Choroid plexus epithelial cell (primary cell): ENCODE measurements at regions not wholly inside any gene's neighbourhood (a gene's known extent, or its start where the extent isn't known, plus 50 kb on each side); places are given as distances from the start of the nearest gene placed in this dataset.

Source experiments
- DNase-seq: peaks from one replicate; pipeline ENCODE4 v3.0.0-alpha.2; 2010; ENCODE audit warnings: low read depth
- H3K4me3 ChIP-seq: 2 replicates; pipeline ENCODE4 v1.5.1; 2011; ENCODE audit warnings: low read depth, mild to moderate bottlenecking, control low read depth, low read length, moderate library complexity
- TF ChIP-seq, protein P1 (sequence below): conservative IDR thresholded peaks from 2 replicates; pipeline ENCODE4 v1.5.1; 2011; ENCODE audit warnings: low read depth, mild to moderate bottlenecking, control low read depth, inconsistent platforms, low read length, moderate library complexity

DNA sequence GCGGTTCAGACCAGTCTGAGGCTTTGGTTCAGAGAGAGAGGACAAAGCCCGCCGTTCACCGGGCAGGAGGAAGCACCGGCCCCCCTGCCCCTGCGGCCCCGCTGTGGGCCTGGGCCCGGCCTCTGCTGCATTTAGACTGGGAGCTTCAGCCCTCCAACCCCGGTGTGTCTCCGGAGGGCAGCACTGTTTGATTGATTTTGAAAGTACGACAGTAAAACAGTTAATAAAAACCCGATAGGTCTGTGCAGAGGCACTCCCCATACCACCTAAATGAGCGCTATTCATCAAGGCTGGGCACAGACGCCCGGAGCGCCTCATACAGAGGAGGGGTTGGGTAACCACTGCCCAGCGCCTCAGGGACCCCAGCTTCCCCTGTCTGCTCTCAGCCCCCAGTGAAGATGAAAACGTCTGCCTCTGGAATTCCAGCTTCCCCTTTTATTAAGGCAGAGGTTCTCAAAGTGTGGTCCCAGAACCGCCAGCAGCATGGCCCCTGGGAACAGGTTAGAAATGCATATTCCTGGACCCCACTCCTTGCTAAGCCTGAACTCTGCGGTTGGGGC, 256.7 kb upstream of the TLE3 start:
- no peak overlapping the region for H3K4me3 ChIP-seq
- TF ChIP-seq, protein P1, sequence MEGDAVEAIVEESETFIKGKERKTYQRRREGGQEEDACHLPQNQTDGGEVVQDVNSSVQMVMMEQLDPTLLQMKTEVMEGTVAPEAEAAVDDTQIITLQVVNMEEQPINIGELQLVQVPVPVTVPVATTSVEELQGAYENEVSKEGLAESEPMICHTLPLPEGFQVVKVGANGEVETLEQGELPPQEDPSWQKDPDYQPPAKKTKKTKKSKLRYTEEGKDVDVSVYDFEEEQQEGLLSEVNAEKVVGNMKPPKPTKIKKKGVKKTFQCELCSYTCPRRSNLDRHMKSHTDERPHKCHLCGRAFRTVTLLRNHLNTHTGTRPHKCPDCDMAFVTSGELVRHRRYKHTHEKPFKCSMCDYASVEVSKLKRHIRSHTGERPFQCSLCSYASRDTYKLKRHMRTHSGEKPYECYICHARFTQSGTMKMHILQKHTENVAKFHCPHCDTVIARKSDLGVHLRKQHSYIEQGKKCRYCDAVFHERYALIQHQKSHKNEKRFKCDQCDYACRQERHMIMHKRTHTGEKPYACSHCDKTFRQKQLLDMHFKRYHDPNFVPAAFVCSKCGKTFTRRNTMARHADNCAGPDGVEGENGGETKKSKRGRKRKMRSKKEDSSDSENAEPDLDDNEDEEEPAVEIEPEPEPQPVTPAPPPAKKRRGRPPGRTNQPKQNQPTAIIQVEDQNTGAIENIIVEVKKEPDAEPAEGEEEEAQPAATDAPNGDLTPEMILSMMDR = no peak
- DNase-seq = no peak

DNA sequence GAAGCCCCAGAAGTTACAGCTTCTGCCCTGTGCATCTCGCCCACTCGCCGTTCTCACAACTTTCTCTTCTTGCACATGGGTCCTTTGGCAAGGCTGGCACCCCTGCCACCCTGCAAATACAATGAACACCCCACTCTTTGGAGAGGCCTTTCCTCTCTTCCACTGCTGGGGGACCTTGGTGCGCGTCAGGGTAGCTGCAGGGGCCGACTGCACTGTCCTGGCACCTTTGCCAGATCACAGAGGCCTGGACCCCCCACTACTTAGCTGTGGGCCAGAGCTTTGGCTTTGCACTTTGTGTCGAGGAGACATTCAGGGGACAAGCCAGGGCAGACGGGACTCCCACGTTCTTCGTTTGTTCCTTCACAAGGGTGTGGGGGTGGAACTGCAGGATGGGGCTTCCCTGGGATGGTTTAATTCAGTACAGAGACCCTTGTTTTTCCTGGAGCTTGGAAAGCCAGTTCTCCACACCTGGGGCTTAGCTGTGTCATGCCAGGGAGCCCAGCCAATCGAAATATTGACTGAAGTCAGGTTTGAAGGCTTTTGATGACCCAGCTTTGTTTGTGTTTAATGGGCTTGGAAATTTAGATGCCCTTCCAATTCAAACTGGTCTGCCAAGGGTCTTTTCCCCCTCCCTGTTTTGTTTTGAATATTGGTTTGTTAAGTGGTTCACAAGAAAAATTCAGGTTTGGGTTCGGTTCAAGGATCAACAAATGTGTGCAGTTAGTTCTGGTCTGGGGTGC, 256.1 kb upstream of the TLE3 start:
- DNase-seq = no peak
- TF ChIP-seq, protein P1 = no peak
- no peak overlapping the region for H3K4me3 ChIP-seq

DNA sequence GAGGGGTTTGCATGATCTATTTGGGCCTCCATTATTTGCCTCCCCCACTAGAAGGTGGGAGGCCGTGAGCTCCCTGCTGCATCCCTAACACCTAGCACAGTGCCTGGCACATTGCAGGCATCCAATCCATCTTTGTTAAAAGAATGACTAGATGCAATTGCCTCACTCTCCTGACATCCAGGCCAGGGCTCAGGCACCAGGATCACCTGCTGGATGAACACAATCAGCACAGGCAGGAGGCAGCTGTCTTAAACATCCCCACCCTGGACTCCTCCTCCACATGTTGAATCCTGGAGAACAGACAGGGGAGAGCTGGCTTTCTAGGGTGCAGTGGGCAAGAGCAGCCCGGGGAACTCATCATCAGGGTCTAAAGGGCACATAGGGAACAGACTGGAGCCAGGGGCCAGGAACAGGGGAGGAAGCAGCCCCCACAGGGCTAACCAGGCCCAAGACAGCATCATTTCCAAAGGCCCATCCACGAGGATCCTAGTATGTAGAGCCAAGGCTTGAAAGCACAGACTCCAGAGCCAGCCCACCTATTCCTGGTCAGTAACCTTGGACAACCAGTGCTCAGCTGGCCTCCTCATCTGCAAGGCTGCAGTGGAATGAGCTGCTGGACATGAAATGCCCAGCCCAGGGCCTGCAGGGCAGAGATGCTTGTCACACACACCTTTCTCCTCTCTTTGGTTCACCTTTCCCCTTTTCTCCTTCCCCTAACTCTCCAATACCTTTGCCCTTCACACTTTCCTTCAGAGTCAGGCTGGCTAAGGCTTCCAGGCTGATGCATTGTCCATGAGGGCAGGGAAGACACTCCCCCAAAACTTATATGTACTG, 254.4 kb upstream of the TLE3 start:
- no peak overlapping the region for H3K4me3 ChIP-seq
- TF ChIP-seq, protein P1 = no peak
- DNase-seq = no peak

DNA sequence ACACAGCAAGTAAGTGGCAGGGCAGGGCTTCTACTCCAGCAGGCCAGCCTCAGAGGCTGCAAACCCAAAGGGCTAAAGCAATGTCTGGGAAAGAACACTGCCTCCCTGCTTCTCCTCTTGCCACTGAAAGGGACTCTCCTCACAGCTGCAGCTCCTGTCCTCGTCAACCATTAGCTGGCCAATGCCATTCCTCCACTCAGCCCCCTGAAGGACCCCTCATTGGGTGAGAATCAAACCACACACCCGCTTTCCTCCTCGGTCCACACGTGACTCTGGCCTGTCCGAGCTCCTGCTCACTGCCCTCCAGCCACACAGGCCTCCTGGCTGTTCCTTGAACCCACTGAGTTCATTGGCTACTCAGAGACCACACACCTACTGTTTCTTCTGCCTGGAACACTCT, 253.7 kb upstream of the TLE3 start:
- DNase-seq = no peak
- no peak overlapping the region for H3K4me3 ChIP-seq
- TF ChIP-seq, protein P1 = no peak

DNA sequence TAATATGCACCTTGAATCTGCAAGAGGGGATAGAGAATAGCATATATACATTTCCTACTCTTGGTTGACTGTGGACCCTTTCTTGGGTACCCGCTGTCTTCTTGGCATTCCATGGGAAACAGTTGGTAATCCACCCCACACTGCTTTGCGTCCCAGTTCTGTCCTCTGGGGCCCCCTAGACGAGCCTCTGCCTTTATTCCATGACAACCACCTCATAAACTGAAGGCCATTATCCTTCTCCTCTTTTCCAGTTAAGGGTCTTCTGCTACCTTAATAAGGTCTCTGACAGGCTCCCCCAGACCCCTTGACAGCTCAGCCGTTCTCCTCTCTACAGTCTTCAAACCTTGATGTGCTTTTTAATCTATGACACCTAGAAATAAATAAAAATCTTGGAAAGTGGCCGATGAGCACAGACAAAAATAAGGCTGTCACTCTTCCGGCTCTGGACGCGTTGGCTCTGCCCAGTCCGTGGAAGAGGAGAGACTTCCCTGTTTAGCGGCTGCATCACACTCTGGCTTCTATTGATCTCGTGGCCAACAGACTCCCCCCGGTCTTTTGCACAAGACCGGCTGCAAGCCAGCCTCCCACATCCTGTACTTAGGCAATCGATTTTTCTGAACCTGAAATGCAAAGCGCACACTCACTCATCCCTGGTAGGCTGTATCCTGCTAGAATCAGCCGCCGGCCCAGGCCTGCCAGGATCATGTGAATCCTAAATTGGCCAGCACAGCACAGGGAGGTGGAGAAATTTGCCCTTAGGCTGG, 251.0 kb upstream of the TLE3 start:
- TF ChIP-seq, protein P1 = no peak
- H3K4me3 ChIP-seq = no peak overlapping the region
- no peak for DNase-seq

DNA sequence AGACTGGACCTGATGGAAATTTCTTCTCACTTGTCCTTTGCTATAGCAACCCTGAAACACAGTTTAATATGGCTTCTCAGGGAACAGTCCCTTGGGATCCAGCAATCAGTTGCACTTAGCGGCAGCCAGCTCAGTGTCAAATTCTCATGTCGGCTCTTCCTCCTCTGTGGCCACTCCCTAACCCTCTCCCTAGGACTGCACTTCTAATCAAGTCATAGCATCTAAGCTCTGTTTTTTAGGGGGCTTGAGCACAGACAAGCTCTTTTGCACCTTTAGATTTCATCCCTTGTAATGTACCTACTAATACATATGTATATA, 250.5 kb upstream of the TLE3 start:
- DNase-seq = no peak
- no peak overlapping the region for H3K4me3 ChIP-seq
- TF ChIP-seq, protein P1 = no peak
